ENCODE measurements at regions not wholly inside any gene's neighbourhood (a gene's known extent, or its start where the extent isn't known, plus 50 kb on each side); places are given as distances from the start of the nearest gene placed in this dataset.

DNA sequence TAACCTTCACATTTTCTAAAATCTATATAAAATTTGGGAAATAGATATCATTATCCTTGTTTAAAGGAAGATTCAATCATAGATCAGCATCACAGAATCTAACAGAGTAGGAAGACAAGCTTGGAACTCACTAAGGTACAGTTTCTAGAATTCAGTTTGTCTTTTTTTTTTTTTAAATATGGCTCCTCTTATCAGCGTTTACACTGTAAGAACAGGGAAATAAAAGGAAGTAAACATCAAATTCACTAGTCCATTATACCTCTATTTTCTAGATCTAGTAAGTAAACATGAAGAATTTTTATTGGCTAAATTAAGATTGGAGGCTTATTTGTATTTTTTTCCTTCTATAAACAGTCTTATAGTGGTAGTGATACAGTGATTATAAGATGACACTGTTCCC lies 144.9 kb downstream of the LRIG3 start:
- TF ChIP-seq CTCF (IDR thresholded peaks at IDR 0.05) = no peak

GRCh38 chr12:58776144-58776543 lies 144.2 kb downstream of the LRIG3 start:
- TF ChIP-seq CTCF (IDR thresholded peaks at IDR 0.05) = no peak

GRCh38 chr12:58777815-58778214 lies 142.5 kb downstream of the LRIG3 start:
- TF ChIP-seq CTCF (IDR thresholded peaks at IDR 0.05) = no peak

- TF ChIP-seq CTCF (IDR thresholded peaks at IDR 0.05) = no peak
Measured at GRCh38 chr12:58781609-58782008, 138.7 kb downstream of the LRIG3 start.

- no peak for TF ChIP-seq CTCF (IDR thresholded peaks at IDR 0.05)
Measured at GRCh38 chr12:58787021-58787760, 133.1 kb downstream of the LRIG3 start.

DNA sequence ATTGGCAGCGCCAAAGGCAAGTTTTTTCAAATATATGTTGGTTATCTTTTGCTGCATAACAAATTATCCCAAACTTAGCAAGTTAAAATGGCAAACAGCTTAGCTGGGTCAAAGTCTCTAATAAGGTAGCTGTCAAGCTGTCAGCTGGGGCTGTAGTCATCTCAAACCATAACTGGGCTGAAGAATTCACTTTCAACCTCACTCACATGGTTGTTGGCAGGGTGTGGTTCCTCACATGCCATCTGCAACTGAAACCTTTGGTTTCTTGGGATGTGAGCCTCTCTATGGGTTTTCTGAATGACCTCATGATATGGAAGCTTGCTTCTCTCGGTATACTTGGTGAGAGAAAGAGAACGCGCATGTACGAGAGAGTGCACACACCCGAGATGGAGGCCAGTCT lies 125.4 kb downstream of the LRIG3 start:
- TF ChIP-seq CTCF (IDR thresholded peaks at IDR 0.05) = no peak

- no peak for TF ChIP-seq CTCF (IDR thresholded peaks at IDR 0.05)
Measured at GRCh38 chr12:58795825-58796224, 124.5 kb downstream of the LRIG3 start.

- no peak for TF ChIP-seq CTCF (IDR thresholded peaks at IDR 0.05)
Measured at GRCh38 chr12:58801986-58802385, 118.3 kb downstream of the LRIG3 start.

All from LNCAP (cell line).